Gastroesophageal sphincter (tissue), 3 donors: ENCODE measurements at regions not wholly inside any gene's neighbourhood (a gene's known extent, or its start where the extent isn't known, plus 50 kb on each side); places are given as distances from the start of the nearest gene placed in this dataset.

ENCODE experiments used
- EP300 ChIP-seq: sonication (generic); formaldehyde crosslinking; IDR thresholded peaks from one replicate; pipeline ENCODE4 v1.6.1; 2017; ENCODE audit warnings: antibody characterized with exemption, mild to moderate bottlenecking
- POLR2A ChIP-seq, 2 donors: fragments of 450-650 bp; IDR thresholded peaks; one replicate each; pipeline ENCODE4 v1.6.1; 2017; ENCODE audit warnings: antibody characterized with exemption in 2 of 2, mild to moderate bottlenecking in 2 of 2, moderate library complexity in 1 of 2
- POLR2AphosphoS5 ChIP-seq: sonication (generic); formaldehyde crosslinking; IDR thresholded peaks from one replicate; pipeline ENCODE4 v1.6.1; 2017; ENCODE audit warnings: antibody characterized with exemption
- TF ChIP-seq, protein P1 (sequence below), 4 experiments: fragments of 200-600 bp in 2 of 4; fragments of 450-650 bp in 2 of 4; sonication (generic) in 1 of 4; IDR thresholded peaks; one replicate each; pipeline ENCODE4 v1.5.1; 2017 to 2019; ENCODE audit warnings: antibody characterized with exemption in 4 of 4, mild to moderate bottlenecking in 2 of 4, moderate library complexity in 2 of 4

GRCh38 chr2:210816769-210817168 is 260.4 kb downstream of the CPS1 start:
- TF ChIP-seq, protein P1, sequence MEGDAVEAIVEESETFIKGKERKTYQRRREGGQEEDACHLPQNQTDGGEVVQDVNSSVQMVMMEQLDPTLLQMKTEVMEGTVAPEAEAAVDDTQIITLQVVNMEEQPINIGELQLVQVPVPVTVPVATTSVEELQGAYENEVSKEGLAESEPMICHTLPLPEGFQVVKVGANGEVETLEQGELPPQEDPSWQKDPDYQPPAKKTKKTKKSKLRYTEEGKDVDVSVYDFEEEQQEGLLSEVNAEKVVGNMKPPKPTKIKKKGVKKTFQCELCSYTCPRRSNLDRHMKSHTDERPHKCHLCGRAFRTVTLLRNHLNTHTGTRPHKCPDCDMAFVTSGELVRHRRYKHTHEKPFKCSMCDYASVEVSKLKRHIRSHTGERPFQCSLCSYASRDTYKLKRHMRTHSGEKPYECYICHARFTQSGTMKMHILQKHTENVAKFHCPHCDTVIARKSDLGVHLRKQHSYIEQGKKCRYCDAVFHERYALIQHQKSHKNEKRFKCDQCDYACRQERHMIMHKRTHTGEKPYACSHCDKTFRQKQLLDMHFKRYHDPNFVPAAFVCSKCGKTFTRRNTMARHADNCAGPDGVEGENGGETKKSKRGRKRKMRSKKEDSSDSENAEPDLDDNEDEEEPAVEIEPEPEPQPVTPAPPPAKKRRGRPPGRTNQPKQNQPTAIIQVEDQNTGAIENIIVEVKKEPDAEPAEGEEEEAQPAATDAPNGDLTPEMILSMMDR (IDR thresholded peaks at IDR 0.05): no peak
- TF ChIP-seq POLR2AphosphoS5 (no peak), POLR2A (IDR thresholded peaks at IDR 0.05) (no peak), EP300 (no peak)
